Parathyroid adenoma (tissue), 2 donors: ENCODE measurements at regions not wholly inside any gene's neighbourhood (a gene's known extent, or its start where the extent isn't known, plus 50 kb on each side); places are given as distances from the start of the nearest gene placed in this dataset.

Experiments used
- H2AFZ ChIP-seq: fragments of 300-600 bp; sonication (generic); one replicate; pipeline ENCODE4 v1.7.0; 2017; ENCODE audit warnings: antibody characterized with exemption, mild to moderate bottlenecking
- H3K27ac ChIP-seq: fragments of 300-600 bp; sonication (generic); one replicate; pipeline ENCODE4 v1.7.0; 2017
- H3K27me3 ChIP-seq: fragments of 300-600 bp; sonication (generic); one replicate; pipeline ENCODE4 v1.7.0; 2017; ENCODE audit warnings: low read length; ENCODE audit not compliant: control insufficient read depth, insufficient read depth
- H3K36me3 ChIP-seq: fragments of 300-600 bp; sonication (generic); one replicate; pipeline ENCODE4 v1.7.0; 2017; ENCODE audit warnings: low read length; ENCODE audit not compliant: control insufficient read depth, insufficient read depth
- H3K4me1 ChIP-seq: fragments of 300-600 bp; sonication (generic); one replicate; pipeline ENCODE4 v1.7.0; 2017; ENCODE audit warnings: control low read depth
- H3K4me2 ChIP-seq: fragments of 300-600 bp; sonication (generic); one replicate; pipeline ENCODE4 v1.7.0; 2017; ENCODE audit warnings: low read length
- H3K4me3 ChIP-seq: fragments of 300-600 bp; sonication (generic); one replicate; pipeline ENCODE4 v1.7.0; 2017; ENCODE audit warnings: low read depth, low read length
- H3K79me2 ChIP-seq: fragments of 300-600 bp; sonication (generic); one replicate; pipeline ENCODE4 v1.7.0; 2017; ENCODE audit warnings: control low read depth
- H3K9ac ChIP-seq: fragments of 300-600 bp; sonication (generic); one replicate; pipeline ENCODE4 v1.7.0; 2017; ENCODE audit warnings: mild to moderate bottlenecking
- H3K9me3 ChIP-seq: fragments of 300-600 bp; sonication (generic); one replicate; pipeline ENCODE4 v1.7.0; 2017; ENCODE audit warnings: low read length; ENCODE audit not compliant: control insufficient read depth
- CTCF ChIP-seq: fragments of 300-600 bp; sonication (generic); IDR thresholded peaks from one replicate; pipeline ENCODE4 v1.7.0; 2017; ENCODE audit warnings: antibody characterized with exemption, mild to moderate bottlenecking
- donor health status: primary hyperparathyroidism.

DNA sequence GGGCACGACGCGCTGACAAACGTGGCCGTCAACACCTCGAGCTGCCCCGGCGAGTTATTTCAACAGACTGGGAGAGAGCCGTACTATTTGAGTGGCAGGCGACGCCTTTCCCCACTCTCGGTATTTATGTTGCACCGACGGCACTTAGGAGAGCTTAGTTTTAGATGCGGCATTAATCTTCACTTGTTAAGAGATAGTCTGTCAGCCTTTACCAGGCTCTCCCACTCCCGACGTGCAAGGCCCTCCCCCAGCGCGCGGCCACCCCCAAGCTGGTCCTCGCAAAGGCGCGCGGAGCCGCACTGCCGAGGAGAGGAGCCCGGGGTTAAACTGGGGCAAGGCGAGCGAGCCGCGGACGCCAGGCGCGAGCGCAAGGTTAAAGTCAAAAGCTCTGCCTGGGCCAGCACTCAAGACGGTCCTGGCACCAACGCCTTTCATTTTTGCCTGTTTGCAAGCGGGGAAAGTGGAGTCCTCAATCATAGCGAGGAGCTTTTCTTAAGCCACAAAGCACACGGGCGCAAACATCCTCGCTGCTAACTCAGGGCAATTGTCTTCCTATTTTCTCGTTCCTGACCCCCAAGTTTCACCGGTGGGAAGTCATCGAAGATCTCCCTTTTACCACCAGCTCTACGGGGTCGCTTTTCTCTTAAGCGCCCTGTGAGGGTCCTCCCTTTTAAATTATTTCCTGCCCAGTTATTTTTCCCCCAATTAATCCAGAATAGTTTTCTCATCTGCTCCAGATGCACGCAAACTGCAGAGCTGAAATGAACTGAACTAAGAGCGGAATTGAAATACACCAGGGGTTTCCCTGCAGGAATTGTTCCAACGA lies 86.6 kb downstream of the NR2F2 start:
- Histone ChIP-seq H2AFZ (peak overlapping the region; percentile 28), H3K9me3 (no peaks in the 10 kb centered on the region), H3K27ac (no peak overlapping the region), H3K27me3 (peaks cover 25% of the 10 kb centered on the region), H3K9ac (no peak overlapping the region), H3K36me3 (no peaks in the 10 kb centered on the region), H3K4me1 (no peaks in the 10 kb centered on the region), H3K4me3 (no peak overlapping the region), H3K4me2 (peak overlapping the region; percentile 42), H3K79me2 (no peaks in the 10 kb centered on the region)
- TF ChIP-seq CTCF: no peak

- no peak for TF ChIP-seq CTCF
- Histone ChIP-seq H3K27ac (no peak overlapping the region), H3K4me1 (no peaks in the 10 kb centered on the region), H3K79me2 (no peaks in the 10 kb centered on the region), H3K9ac (no peak overlapping the region), H3K36me3 (no peaks in the 10 kb centered on the region), H3K9me3 (no peaks in the 10 kb centered on the region), H3K27me3 (peaks cover 21% of the 10 kb centered on the region), H2AFZ (no peak overlapping the region), H3K4me2 (no peak overlapping the region), H3K4me3 (no peak overlapping the region)
These were observed 87.2 kb downstream of the NR2F2 start for GRCh38 chr15:96417760-96418130.

GRCh38 chr15:96418146-96418545 lies 87.6 kb downstream of the NR2F2 start:
- Histone ChIP-seq H3K4me3 (no peak overlapping the region), H2AFZ (no peak overlapping the region), H3K9ac (no peak overlapping the region), H3K36me3 (no peaks in the 10 kb centered on the region), H3K79me2 (no peaks in the 10 kb centered on the region), H3K9me3 (no peaks in the 10 kb centered on the region), H3K4me1 (no peaks in the 10 kb centered on the region), H3K27me3 (peaks cover 21% of the 10 kb centered on the region), H3K4me2 (no peak overlapping the region), H3K27ac (no peak overlapping the region)
- TF ChIP-seq CTCF: no peak

DNA sequence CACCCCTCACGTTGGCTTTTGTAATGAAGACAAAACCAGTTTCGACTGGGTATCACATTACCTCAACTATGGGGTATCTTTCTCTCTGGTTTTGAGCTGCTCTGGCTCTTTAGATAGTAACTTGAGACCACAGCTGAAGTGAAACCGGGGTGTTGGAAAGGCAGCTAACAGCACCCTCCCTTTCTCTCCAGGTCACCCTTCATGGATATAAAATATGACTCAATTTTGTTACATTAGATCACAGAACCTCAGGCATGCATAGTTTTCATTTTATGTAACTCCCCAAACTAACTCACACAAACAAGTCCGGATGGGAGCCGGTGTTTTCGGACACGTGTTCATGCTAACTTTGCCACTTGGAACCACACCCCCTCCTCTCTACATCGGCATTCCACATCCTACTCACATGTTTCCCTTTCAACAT lies 90.7 kb downstream of the NR2F2 start:
- Histone ChIP-seq H3K27me3 (peaks cover 21% of the 10 kb centered on the region), H3K4me1 (no peaks in the 10 kb centered on the region)
- no peak for TF ChIP-seq CTCF

DNA sequence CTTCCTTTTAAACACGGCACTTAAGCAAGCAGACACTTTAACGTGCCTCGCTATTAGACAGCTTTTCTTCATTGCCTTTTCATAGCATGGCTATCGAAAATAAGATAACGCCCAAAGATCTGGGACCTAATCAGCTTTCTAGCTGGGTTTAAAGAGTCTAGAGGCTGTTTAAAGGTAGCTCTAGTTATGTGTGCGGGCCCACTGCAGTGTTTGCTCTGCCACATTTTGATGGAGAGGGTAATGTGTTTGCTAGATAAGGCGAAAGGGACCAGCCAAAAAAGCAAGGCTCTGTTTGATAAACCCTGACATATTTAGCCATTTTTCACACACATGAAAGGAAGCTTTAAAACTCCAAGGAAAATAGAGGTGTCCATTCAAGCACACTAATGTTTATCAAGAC lies 91.6 kb downstream of the NR2F2 start:
- Histone ChIP-seq H3K27me3 (peaks cover 16% of the 10 kb centered on the region), H2AFZ (no peak overlapping the region), H3K4me1 (no peaks in the 10 kb centered on the region), H3K9ac (no peak overlapping the region), H3K27ac (no peak overlapping the region), H3K9me3 (no peaks in the 10 kb centered on the region), H3K36me3 (no peaks in the 10 kb centered on the region), H3K4me3 (no peak overlapping the region), H3K4me2 (no peak overlapping the region), H3K79me2 (no peaks in the 10 kb centered on the region)
- TF ChIP-seq CTCF: no peak

More for the DNA sequence above, 90.7 kb downstream of the NR2F2 start:
- no peak overlapping the region for H2AFZ ChIP-seq
- H3K79me2 ChIP-seq: no peaks in the 10 kb centered on the region
- no peak overlapping the region for H3K4me3 ChIP-seq
- no peak overlapping the region for H3K27ac ChIP-seq
- no peaks in the 10 kb centered on the region for H3K36me3 ChIP-seq
- no peaks in the 10 kb centered on the region for H3K9me3 ChIP-seq
- no peak overlapping the region for H3K4me2 ChIP-seq
- no peak overlapping the region for H3K9ac ChIP-seq
